ENCODE measurements at regions not wholly inside any gene's neighbourhood (a gene's known extent, or its start where the extent isn't known, plus 50 kb on each side); places are given as distances from the start of the nearest gene placed in this dataset.
"Not testable (repeated sequence)": the region's sequence is repeated elsewhere in the genome, so short reads cannot be mapped to it uniquely, and the experiment has no call there.

GRCh38 chr10:14417336-14417735, 86.6 kb upstream of the FRMD4A start:
- TF ChIP-seq, protein P1, sequence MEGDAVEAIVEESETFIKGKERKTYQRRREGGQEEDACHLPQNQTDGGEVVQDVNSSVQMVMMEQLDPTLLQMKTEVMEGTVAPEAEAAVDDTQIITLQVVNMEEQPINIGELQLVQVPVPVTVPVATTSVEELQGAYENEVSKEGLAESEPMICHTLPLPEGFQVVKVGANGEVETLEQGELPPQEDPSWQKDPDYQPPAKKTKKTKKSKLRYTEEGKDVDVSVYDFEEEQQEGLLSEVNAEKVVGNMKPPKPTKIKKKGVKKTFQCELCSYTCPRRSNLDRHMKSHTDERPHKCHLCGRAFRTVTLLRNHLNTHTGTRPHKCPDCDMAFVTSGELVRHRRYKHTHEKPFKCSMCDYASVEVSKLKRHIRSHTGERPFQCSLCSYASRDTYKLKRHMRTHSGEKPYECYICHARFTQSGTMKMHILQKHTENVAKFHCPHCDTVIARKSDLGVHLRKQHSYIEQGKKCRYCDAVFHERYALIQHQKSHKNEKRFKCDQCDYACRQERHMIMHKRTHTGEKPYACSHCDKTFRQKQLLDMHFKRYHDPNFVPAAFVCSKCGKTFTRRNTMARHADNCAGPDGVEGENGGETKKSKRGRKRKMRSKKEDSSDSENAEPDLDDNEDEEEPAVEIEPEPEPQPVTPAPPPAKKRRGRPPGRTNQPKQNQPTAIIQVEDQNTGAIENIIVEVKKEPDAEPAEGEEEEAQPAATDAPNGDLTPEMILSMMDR (tag by site-specific recombination; IDR thresholded peaks at IDR 0.05): not testable (repeated sequence)
- not testable (repeated sequence) for TF ChIP-seq ZBTB11 (tag by site-specific recombination; conservative IDR thresholded peaks at IDR 0.05; ENCODE audit: low read depth); ZNF449 (tag by site-specific recombination; IDR thresholded peaks at IDR 0.05); ZNF121 (tag by site-specific recombination; IDR thresholded peaks at IDR 0.05); ZNF24 (tag by site-specific recombination; IDR thresholded peaks at IDR 0.05); KLF1 (tag by site-specific recombination; IDR thresholded peaks at IDR 0.05); ZNF324 (tag by site-specific recombination; IDR thresholded peaks at IDR 0.05)
- TF ChIP-seq, protein P2, sequence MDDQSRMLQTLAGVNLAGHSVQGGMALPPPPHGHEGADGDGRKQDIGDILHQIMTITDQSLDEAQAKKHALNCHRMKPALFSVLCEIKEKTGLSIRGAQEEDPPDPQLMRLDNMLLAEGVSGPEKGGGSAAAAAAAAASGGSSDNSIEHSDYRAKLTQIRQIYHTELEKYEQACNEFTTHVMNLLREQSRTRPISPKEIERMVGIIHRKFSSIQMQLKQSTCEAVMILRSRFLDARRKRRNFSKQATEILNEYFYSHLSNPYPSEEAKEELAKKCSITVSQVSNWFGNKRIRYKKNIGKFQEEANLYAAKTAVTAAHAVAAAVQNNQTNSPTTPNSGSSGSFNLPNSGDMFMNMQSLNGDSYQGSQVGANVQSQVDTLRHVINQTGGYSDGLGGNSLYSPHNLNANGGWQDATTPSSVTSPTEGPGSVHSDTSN (CRISPR knock-in tag; IDR thresholded peaks at IDR 0.05): not testable (repeated sequence)
